ENCODE measurements at regions not wholly inside any gene's neighbourhood (a gene's known extent, or its start where the extent isn't known, plus 50 kb on each side); places are given as distances from the start of the nearest gene placed in this dataset.

DNA sequence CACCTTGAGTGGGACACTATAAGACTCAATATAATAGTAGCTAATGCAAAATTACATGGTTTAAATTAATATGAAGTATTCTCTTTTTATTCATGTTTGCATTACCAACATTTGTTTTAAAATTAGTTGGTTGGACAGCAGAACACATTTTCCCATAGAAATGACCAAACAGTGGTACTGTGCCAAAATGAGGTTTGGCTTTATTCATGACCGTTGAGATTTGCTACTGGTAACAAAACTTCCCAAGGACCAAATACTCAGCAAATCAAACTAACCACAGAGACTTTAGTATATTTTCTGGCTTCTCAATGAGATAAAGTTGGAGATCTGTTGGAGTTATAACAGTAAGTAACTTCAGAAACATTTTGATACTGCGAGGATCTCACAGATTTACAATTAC, 637.8 kb upstream of the MEF2C start:
- Histone ChIP-seq H3K4me1 (no peaks in the 10 kb centered on the region), H3K27me3 (no peaks in the 10 kb centered on the region), H3K4me3 (no peak overlapping the region), H3K9me3 (no peaks in the 10 kb centered on the region), H3K36me3 (no peaks in the 10 kb centered on the region), H3K27ac (no peak overlapping the region)
- ATAC-seq (no peak), DNase-seq (no peak)
- intact Hi-C loops (cut with DNase I), result no loop called here
- TF ChIP-seq, protein P1, sequence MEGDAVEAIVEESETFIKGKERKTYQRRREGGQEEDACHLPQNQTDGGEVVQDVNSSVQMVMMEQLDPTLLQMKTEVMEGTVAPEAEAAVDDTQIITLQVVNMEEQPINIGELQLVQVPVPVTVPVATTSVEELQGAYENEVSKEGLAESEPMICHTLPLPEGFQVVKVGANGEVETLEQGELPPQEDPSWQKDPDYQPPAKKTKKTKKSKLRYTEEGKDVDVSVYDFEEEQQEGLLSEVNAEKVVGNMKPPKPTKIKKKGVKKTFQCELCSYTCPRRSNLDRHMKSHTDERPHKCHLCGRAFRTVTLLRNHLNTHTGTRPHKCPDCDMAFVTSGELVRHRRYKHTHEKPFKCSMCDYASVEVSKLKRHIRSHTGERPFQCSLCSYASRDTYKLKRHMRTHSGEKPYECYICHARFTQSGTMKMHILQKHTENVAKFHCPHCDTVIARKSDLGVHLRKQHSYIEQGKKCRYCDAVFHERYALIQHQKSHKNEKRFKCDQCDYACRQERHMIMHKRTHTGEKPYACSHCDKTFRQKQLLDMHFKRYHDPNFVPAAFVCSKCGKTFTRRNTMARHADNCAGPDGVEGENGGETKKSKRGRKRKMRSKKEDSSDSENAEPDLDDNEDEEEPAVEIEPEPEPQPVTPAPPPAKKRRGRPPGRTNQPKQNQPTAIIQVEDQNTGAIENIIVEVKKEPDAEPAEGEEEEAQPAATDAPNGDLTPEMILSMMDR (IDR thresholded peaks at IDR 0.05), result no peak

DNA sequence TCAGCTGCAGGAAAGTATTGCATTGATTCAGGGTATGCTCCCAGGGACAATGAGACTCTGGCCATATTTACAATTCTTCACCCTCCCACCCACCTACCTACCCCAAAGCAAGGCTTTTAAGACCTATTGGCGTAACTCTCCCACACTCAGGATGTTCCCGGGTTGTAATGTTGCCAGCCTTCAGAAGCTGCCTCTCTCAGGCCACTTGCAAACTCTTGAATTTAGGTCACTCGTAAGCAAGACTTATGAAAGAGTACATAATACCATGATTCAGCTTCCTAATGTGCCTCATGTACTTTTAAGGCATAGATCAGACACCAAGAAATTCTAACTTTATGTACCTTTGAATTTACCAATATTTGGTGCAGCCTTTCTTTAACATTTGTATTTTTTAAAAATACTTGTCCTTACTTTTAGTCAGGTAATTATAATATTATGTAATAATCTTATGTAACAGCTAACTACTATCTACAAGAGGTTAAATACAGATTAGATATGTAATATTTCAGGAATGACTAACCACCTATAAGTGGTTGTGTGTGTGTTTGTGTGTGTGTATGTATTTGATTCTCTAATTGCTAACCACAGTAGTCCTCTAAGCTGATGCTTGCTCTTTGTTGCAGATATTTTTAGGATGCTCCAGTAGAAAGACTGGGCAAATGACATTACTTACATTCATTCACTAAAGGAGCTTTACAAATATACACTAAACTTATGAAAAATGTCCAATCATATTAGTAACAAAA, 630.5 kb upstream of the MEF2C start:
- intact Hi-C loops (cut with DNase I), result no loop called here
- TF ChIP-seq, protein P1 (IDR thresholded peaks at IDR 0.05), result no peak
- Histone ChIP-seq H3K27me3 (no peaks in the 10 kb centered on the region), H3K4me1 (no peaks in the 10 kb centered on the region), H3K4me3 (no peak overlapping the region), H3K36me3 (no peaks in the 10 kb centered on the region), H3K9me3 (no peaks in the 10 kb centered on the region), H3K27ac (no peak overlapping the region)
- ATAC-seq (peak; percentile 70), DNase-seq (no peak)

DNA sequence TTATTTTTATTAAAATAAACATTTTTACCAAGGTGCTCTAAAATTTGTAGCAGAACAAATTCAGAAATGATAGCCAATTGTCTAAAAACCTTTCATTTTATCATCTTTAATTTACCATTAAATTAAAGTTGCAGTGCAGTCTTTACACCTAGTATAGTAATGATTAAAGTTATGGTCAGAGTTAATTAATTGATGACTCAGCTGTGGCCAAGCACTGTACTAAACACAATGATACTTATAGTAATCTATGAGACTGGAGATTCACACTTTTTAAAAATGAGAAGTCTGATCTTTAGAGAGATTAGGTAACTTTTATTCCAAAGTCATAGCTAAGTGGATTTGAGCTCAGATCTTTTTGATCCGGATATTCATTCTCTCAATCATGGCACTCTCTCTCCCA, 621.1 kb upstream of the MEF2C start:
- TF ChIP-seq, protein P1 (IDR thresholded peaks at IDR 0.05), result no peak
- Histone ChIP-seq H3K9me3 (no peaks in the 10 kb centered on the region), H3K36me3 (no peaks in the 10 kb centered on the region), H3K27ac (no peak overlapping the region), H3K4me1 (no peaks in the 10 kb centered on the region), H3K4me3 (no peak overlapping the region), H3K27me3 (no peaks in the 10 kb centered on the region)
- intact Hi-C loops (cut with DNase I), result no loop called here
- ATAC-seq (no peak), DNase-seq (no peak)

DNA sequence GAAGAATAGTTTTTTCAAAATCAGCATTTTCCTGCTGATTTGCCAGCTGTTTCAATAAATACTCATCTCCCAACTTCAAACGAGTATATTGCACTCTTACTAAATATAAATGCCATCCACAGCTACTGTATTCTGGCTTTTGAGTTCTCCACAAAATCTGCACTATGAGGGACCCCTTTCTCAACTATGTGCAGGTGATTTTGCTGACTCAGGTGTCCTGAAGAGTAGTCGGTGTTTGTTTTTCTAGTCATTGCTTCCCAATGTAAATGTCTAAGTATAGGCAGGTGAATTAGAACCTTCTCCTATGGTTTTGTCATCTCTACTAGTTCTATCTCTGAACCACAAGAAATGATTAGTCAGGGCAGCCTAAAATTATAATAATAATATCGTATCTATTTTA, 616.8 kb upstream of the MEF2C start:
- Histone ChIP-seq H3K27me3 (no peaks in the 10 kb centered on the region), H3K27ac (no peak overlapping the region), H3K36me3 (no peaks in the 10 kb centered on the region), H3K4me3 (no peak overlapping the region), H3K4me1 (no peaks in the 10 kb centered on the region), H3K9me3 (no peaks in the 10 kb centered on the region)
- intact Hi-C loops (cut with DNase I), result no loop called here
- DNase-seq, result no peak
- TF ChIP-seq, protein P1 (IDR thresholded peaks at IDR 0.05), result no peak
- ATAC-seq, result no peak

GRCh38 chr5:89498699-89499098, 615.7 kb upstream of the MEF2C start:
- H3K27ac ChIP-seq, result no peak overlapping the region
- DNase-seq (no peak), ATAC-seq (no peak)
- H3K9me3 ChIP-seq, result no peaks in the 10 kb centered on the region
- H3K4me1 ChIP-seq, result no peaks in the 10 kb centered on the region
- H3K27me3 ChIP-seq, result no peaks in the 10 kb centered on the region
- intact Hi-C loops (cut with DNase I), result no loop called here
- no peak overlapping the region for H3K4me3 ChIP-seq
- TF ChIP-seq, protein P1 (IDR thresholded peaks at IDR 0.05), result no peak
- no peaks in the 10 kb centered on the region for H3K36me3 ChIP-seq

DNA sequence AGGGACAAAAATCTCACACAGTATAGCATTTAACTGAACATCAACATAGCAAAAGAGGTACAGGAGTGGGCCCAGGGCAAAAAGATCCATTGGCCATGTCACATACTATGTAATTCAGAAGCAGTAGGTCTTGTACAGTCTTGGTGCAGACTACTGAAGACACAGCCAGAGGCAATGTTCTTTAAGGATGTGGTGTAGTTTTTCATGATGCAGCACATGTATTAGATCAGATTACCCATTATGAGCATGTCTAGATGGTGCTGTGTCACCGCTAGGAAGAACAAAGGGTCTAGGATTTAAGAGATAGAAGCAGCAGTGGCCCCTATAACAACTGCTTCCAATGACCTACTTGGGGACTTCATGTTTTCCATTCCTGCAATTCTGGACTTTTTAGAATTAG, 610.4 kb upstream of the MEF2C start:
- H3K4me3 ChIP-seq, result no peak overlapping the region
- H3K9me3 ChIP-seq, result no peaks in the 10 kb centered on the region
- H3K27ac ChIP-seq, result no peak overlapping the region
- no peaks in the 10 kb centered on the region for H3K27me3 ChIP-seq
- H3K4me1 ChIP-seq, result no peaks in the 10 kb centered on the region
- intact Hi-C loops (cut with DNase I), result no loop called here
- no peak for DNase-seq
- ATAC-seq, result no peak
- H3K36me3 ChIP-seq, result no peaks in the 10 kb centered on the region
- TF ChIP-seq, protein P1 (IDR thresholded peaks at IDR 0.05), result no peak
